Endothelial cell of umbilical vein (primary cell): ENCODE measurements at regions not wholly inside any gene's neighbourhood (a gene's known extent, or its start where the extent isn't known, plus 50 kb on each side); places are given as distances from the start of the nearest gene placed in this dataset.

Source experiments
- BruUV-seq: library from RNA; stranded (reverse); fragments of 400-500 nt; replicated peaks from 2 replicates; lab custom pipeline; 2021; lab: Mats Ljungman, UMichigan
- CTCF ChIA-PET: fragments of 300-600, 350-600 bp; sonication (Branson Sonifier 250); formaldehyde crosslinking; loops from one replicate; lab custom pipeline; 2021; ENCODE audit warnings: antibody characterized with exemption, inconsistent platforms; lab: Charles Lee
- POLR2A ChIA-PET: fragments of 300-600, 350-600 bp; sonication (Branson Sonifier 250); formaldehyde crosslinking; loops from one replicate; lab custom pipeline; 2021; ENCODE audit warnings: antibody characterized with exemption, inconsistent platforms; lab: Charles Lee
- DNase-seq: peaks from one replicate; pipeline ENCODE4 v3.0.0-alpha.2; 2011; ENCODE audit warnings: low read depth, low spot score
- FAIRE-seq: peaks from 2 replicates; lab custom pipeline; 2011; peaks lifted over from hg19 to GRCh38; lab: Jason Lieb, UNC
- H2AFZ ChIP-seq: 2 replicates; pipeline ENCODE4 v1.6.0; 2012; ENCODE audit warnings: low read depth, low read length, control low read depth, inconsistent platforms
- H3K27ac ChIP-seq: 2 replicates; pipeline ENCODE4 v1.5.1; 2011; ENCODE audit warnings: low read depth, mild to moderate bottlenecking, control low read depth, low read length, moderate library complexity; ENCODE audit not compliant: insufficient read depth
- H3K27me3 ChIP-seq, 2 experiments: 2 replicates each; pipeline versions ENCODE4 v1.6.0 to v1.6.1; 2011; ENCODE audit warnings: low read length in 2 of 2, mixed read lengths in 1 of 2; ENCODE audit not compliant: control insufficient read depth in 2 of 2, insufficient read depth in 2 of 2
- H3K36me3 ChIP-seq, 2 experiments: 2 replicates in 1 of 2; 3 replicates in 1 of 2; pipeline ENCODE4 v1.5.1; 2011; ENCODE audit warnings: low read length in 2 of 2, mild to moderate bottlenecking in 1 of 2, moderate library complexity in 1 of 2; ENCODE audit not compliant: control insufficient read depth in 2 of 2, insufficient read depth in 2 of 2; ENCODE audit errors: extremely low read depth in 1 of 2
- H3K4me1 ChIP-seq: 3 replicates; pipeline ENCODE4 v1.5.1; 2011; ENCODE audit warnings: mild to moderate bottlenecking, low read length; ENCODE audit not compliant: control insufficient read depth, insufficient read depth; ENCODE audit errors: extremely low read depth
- H3K4me2 ChIP-seq: 2 replicates; pipeline ENCODE4 v1.6.1; 2011; ENCODE audit warnings: low read length, control low read depth, mixed read lengths; ENCODE audit not compliant: insufficient read depth
- H3K4me3 ChIP-seq, 3 experiments: fragments of 200-600 bp in 1 of 3; sonication (generic), shearing (Covaris generic) in 1 of 3; replicated peaks in 1 of 3; 2 replicates each; pipeline ENCODE4 v1.5.1; 2011 to 2016; ENCODE audit warnings: control low read depth in 3 of 3, low read length in 3 of 3, mild to moderate bottlenecking in 2 of 3, inconsistent platforms in 1 of 3, low read depth in 1 of 3, moderate library complexity in 1 of 3; ENCODE audit not compliant: insufficient read depth in 1 of 3
- H3K79me2 ChIP-seq: 2 replicates; pipeline ENCODE4 v1.6.0; 2012; ENCODE audit warnings: low read length, inconsistent platforms; ENCODE audit not compliant: control insufficient read depth, insufficient read depth
- H3K9ac ChIP-seq: replicated peaks from 2 replicates; pipeline ENCODE3; 2011; ENCODE audit warnings: low read length, control low read depth; ENCODE audit not compliant: insufficient read depth; ENCODE audit errors: extremely low read depth
- H3K9me1 ChIP-seq: replicated peaks from 3 replicates; pipeline ENCODE4 v1.6.0; 2011; ENCODE audit warnings: mild to moderate bottlenecking, low read length; ENCODE audit not compliant: control insufficient read depth, insufficient read depth; ENCODE audit errors: extremely low read depth
- H3K9me3 ChIP-seq: replicated peaks from 2 replicates; pipeline ENCODE4 v1.5.1; 2012; ENCODE audit warnings: low read length, inconsistent platforms; ENCODE audit not compliant: control insufficient read depth, insufficient read depth
- H4K20me1 ChIP-seq: replicated peaks from 2 replicates; pipeline ENCODE3; 2011; ENCODE audit warnings: mild to moderate bottlenecking, low read length; ENCODE audit not compliant: control insufficient read depth, insufficient read depth; ENCODE audit errors: extremely low read depth
- CTCF ChIP-seq, 2 donors: IDR thresholded peaks; 1 replicate in 1 of 2; 2 replicates in 1 of 2; pipeline ENCODE4 v1.5.1; 2011; ENCODE audit warnings: low read length in 2 of 2, mild to moderate bottlenecking in 2 of 2, moderate library complexity in 2 of 2, control low read depth in 1 of 2, inconsistent platforms in 1 of 2, low read depth in 1 of 2; ENCODE audit not compliant: insufficient read depth in 1 of 2; ENCODE audit errors: extremely low read depth in 1 of 2
- EZH2 ChIP-seq: IDR thresholded peaks from 2 replicates; pipeline ENCODE4 v1.6.1; 2012; ENCODE audit warnings: borderline replicate concordance, low read depth, mild to moderate bottlenecking, moderate library complexity, low read length, inconsistent platforms; ENCODE audit not compliant: severe bottlenecking
- FOS ChIP-seq: IDR thresholded peaks from 2 replicates; pipeline ENCODE4 v1.6.1; 2011; ENCODE audit warnings: mild to moderate bottlenecking, low read length, moderate library complexity, borderline replicate concordance; ENCODE audit not compliant: insufficient read depth
- GATA2 ChIP-seq: IDR thresholded peaks from 2 replicates; pipeline ENCODE4 v1.7.0; 2011; ENCODE audit warnings: low read depth, mild to moderate bottlenecking, moderate library complexity, mixed read lengths, low read length; ENCODE audit not compliant: insufficient read length, insufficient read depth
- JUN ChIP-seq: IDR thresholded peaks from 2 replicates; pipeline ENCODE4 v1.6.1; 2011; ENCODE audit warnings: borderline replicate concordance, low read depth; ENCODE audit not compliant: insufficient read length, insufficient read depth
- MAX ChIP-seq: IDR thresholded peaks from 2 replicates; pipeline ENCODE4 v1.6.1; 2011; ENCODE audit not compliant: insufficient read depth, insufficient read length
- MYC ChIP-seq: IDR thresholded peaks from one replicate; pipeline ENCODE4 v1.6.1; 2011; ENCODE audit warnings: mild to moderate bottlenecking, low read depth, low read length
- POLR2A ChIP-seq: IDR thresholded peaks from 2 replicates; pipeline ENCODE4 v1.6.1; 2012; ENCODE audit warnings: low read depth, mild to moderate bottlenecking, control low read depth, low read length
- POLR2AphosphoS5 ChIP-seq: IDR thresholded peaks from 2 replicates; pipeline ENCODE4 v1.6.1; 2012; ENCODE audit warnings: low read depth, mild to moderate bottlenecking, control low read depth, low read length, moderate library complexity; ENCODE audit not compliant: insufficient read depth
- dilution Hi-C: fragments of 300-500 bp; cut with MboI; formaldehyde crosslinking; loops from one replicate; pipeline ENCODE4 v1.15.0; 2019; ENCODE audit warnings: low sequenced_read_pairs; ENCODE audit not compliant: extremely low pct_ligation_motif_present
- intact Hi-C: fragments of 100-400 bp; cut with micrococcal nuclease; formaldehyde crosslinking; loops from one replicate; pipeline ENCODE4 v1.10.0; 2022

- no peaks in the 10 kb centered on the region for H3K36me3 ChIP-seq
- no peak overlapping the region for H2AFZ ChIP-seq
- H3K4me2 ChIP-seq, result no peak overlapping the region
- H3K4me3 ChIP-seq, result no peak overlapping the region
- intact Hi-C loops, result no loop called here
- CTCF ChIA-PET, result interaction anchor here (0.9 kb wide), 1 partner anchor 12 kb away, joined by 3 read pairs; no protein-coding TSS in a partner anchor
- no peak overlapping the region for H3K27ac ChIP-seq
- H3K9ac ChIP-seq, result no peak overlapping the region
- BruUV-seq, result no TSS peak
- TF ChIP-seq CTCF (IDR thresholded peaks at IDR 0.05; ENCODE audit: extremely low read depth in 1 of 2, insufficient read depth in 1 of 2, low read depth in 1 of 2, low read length in 2 of 2), result no peak
- TF ChIP-seq POLR2AphosphoS5, result no peak
- dilution Hi-C loops, result no loop called here
- no peak for DNase-seq
- no peaks in the 10 kb centered on the region for H3K9me3 ChIP-seq
- H3K79me2 ChIP-seq, result no peaks in the 10 kb centered on the region
- no peaks in the 10 kb centered on the region for H3K27me3 ChIP-seq
- FAIRE-seq, result no peak
- no peaks in the 10 kb centered on the region for H3K9me1 ChIP-seq
- POLR2A ChIA-PET, result interaction anchor here (1.3 kb wide), 1 partner anchor 68 kb away, joined by 4 read pairs; the partner anchor contains the start of gene RTN4
- H4K20me1 ChIP-seq, result no peaks in the 10 kb centered on the region
- H3K4me1 ChIP-seq, result peaks cover 9% of the 10 kb centered on the region
Measured at GRCh38 chr2:55118643-55119083, 68.4 kb upstream of the RTN4 start.

- no peaks in the 10 kb centered on the region for H3K9me3 ChIP-seq
- no peak for FAIRE-seq
- no peaks in the 10 kb centered on the region for H3K36me3 ChIP-seq
- no peak for DNase-seq
- H3K4me2 ChIP-seq, result no peak overlapping the region
- H4K20me1 ChIP-seq, result no peaks in the 10 kb centered on the region
- CTCF ChIA-PET, result interaction anchor here (0.7 to 1.1 kb wide), 3 partner anchors 16 to 46 kb away, joined by 3 to 5 read pairs (median 5); no protein-coding TSS in a partner anchor
- H3K79me2 ChIP-seq, result no peaks in the 10 kb centered on the region
- H3K27ac ChIP-seq, result no peak overlapping the region
- no peak overlapping the region for H2AFZ ChIP-seq
- no peak overlapping the region for H3K4me3 ChIP-seq
- no TSS peak for BruUV-seq
- intact Hi-C loops, result no loop called here
- dilution Hi-C loops, result no loop called here
- H3K4me1 ChIP-seq, result peaks cover 18% of the 10 kb centered on the region
- no peaks in the 10 kb centered on the region for H3K27me3 ChIP-seq
- no peak overlapping the region for H3K9ac ChIP-seq
- no peaks in the 10 kb centered on the region for H3K9me1 ChIP-seq
- TF ChIP-seq CTCF (IDR thresholded peaks at IDR 0.05; ENCODE audit: extremely low read depth in 1 of 2, insufficient read depth in 1 of 2, low read depth in 1 of 2, low read length in 2 of 2), result no peak
- no peak for TF ChIP-seq EZH2
- TF ChIP-seq MYC, result no peak
- no peak for TF ChIP-seq POLR2A
- TF ChIP-seq MAX, result no peak
- TF ChIP-seq POLR2AphosphoS5, result no peak
- no peak for TF ChIP-seq JUN
- TF ChIP-seq FOS, result no peak
- no peak for TF ChIP-seq GATA2
- POLR2A ChIA-PET, result no interaction called here
Measured at GRCh38 chr2:55116966-55117365, 66.7 kb upstream of the RTN4 start.
